GM18502 (cell line): ENCODE measurements at regions not wholly inside any gene's neighbourhood (a gene's known extent, or its start where the extent isn't known, plus 50 kb on each side); places are given as distances from the start of the nearest gene placed in this dataset.

Source experiments
- ATAC-seq: cut with Tn5 transposase; IDR thresholded peaks from one replicate; pipeline ENCODE4 v1.9.1; 2021; ENCODE audit warnings: mild to moderate bottlenecking; ENCODE audit not compliant: unreplicated experiment, poor library complexity

GRCh38 chr7:114026486-114027089 lies 107.8 kb upstream of the PPP1R3A start:
- ATAC-seq = peak; percentile 80

- ATAC-seq = no peak
These were observed 102.3 kb upstream of the PPP1R3A start for GRCh38 chr7:114021135-114021534.

- no peak for ATAC-seq
These were observed 89.9 kb upstream of the PPP1R3A start for GRCh38 chr7:114008696-114009095.

GRCh38 chr7:114007386-114007785 lies 88.6 kb upstream of the PPP1R3A start:
- ATAC-seq = no peak

GRCh38 chr7:113998934-113999333 lies 80.1 kb upstream of the PPP1R3A start:
- no peak for ATAC-seq

GRCh38 chr7:113996405-113996804 lies 77.6 kb upstream of the PPP1R3A start:
- ATAC-seq = no peak

GRCh38 chr7:113986216-113986615 lies 67.4 kb upstream of the PPP1R3A start:
- no peak for ATAC-seq

GRCh38 chr7:113976508-113976907 lies 57.7 kb upstream of the PPP1R3A start:
- no peak for ATAC-seq

- no peak for ATAC-seq
These were observed 49.9 kb upstream of the PPP1R3A start for GRCh38 chr7:113968713-113969112.
